ENCODE measurements at regions not wholly inside any gene's neighbourhood (a gene's known extent, or its start where the extent isn't known, plus 50 kb on each side); places are given as distances from the start of the nearest gene placed in this dataset.

- WGBS, 2 experiments (ENCODE audit: insufficient coverage in 1 of 2, insufficient read length in 1 of 2): 88 to 100% methylated on average over 1 to 2 of the region's 2 CpGs
- Histone ChIP-seq H3K4me1 (ENCODE audit: control insufficient read depth, insufficient read depth, low read length) (peaks cover 6% of the 10 kb centered on the region), H3K9ac (ENCODE audit: extremely low read depth, low read length, poor library complexity, severe bottlenecking) (no peak overlapping the region), H3K27me3 (ENCODE audit: control insufficient read depth, insufficient read depth, low read length, poor library complexity, severe bottlenecking) (no peaks in the 10 kb centered on the region), H3K36me3 (ENCODE audit: control insufficient read depth, insufficient read depth, low read length) (no peaks in the 10 kb centered on the region), H3K4me3 (ENCODE audit: low read length) (no peak overlapping the region), H3K27ac (ENCODE audit: low read depth, low read length) (no peak overlapping the region), H3K9me3 (ENCODE audit: control insufficient read depth, low read length) (no peaks in the 10 kb centered on the region)
- H3K27ac Mint-ChIP-seq: no peak overlapping the region
- TF ChIP-seq CTCF (conservative IDR thresholded peaks at IDR 0.05): no peak
- DNase-seq: no peak
- peaks cover 20% of the 10 kb centered on the region for H3K4me1 Mint-ChIP-seq
- H3K9me3 Mint-ChIP-seq: no peaks in the 10 kb centered on the region
- no peak overlapping the region for H3K4me3 Mint-ChIP-seq
- no peaks in the 10 kb centered on the region for H3K36me3 Mint-ChIP-seq (ENCODE audit: low read depth)
- H3K27me3 Mint-ChIP-seq (ENCODE audit: insufficient read depth): no peaks in the 10 kb centered on the region
Observed at GRCh38 chr16:65336160-65336559, 214.3 kb upstream of the CDH11 start.

- Mint-ChIP-seq H3K36me3 (ENCODE audit: low read depth) (no peaks in the 10 kb centered on the region), H3K27ac (no peak overlapping the region), H3K4me3 (no peak overlapping the region), H3K9me3 (no peaks in the 10 kb centered on the region), H3K4me1 (peaks cover 14% of the 10 kb centered on the region), H3K27me3 (ENCODE audit: insufficient read depth) (no peaks in the 10 kb centered on the region)
- Histone ChIP-seq H3K4me1 (ENCODE audit: control insufficient read depth, insufficient read depth, low read length) (peaks cover under 1% of the 10 kb centered on the region), H3K4me3 (ENCODE audit: low read length) (no peak overlapping the region), H3K9ac (ENCODE audit: extremely low read depth, low read length, poor library complexity, severe bottlenecking) (no peak overlapping the region), H3K36me3 (ENCODE audit: control insufficient read depth, insufficient read depth, low read length) (no peaks in the 10 kb centered on the region), H3K27me3 (ENCODE audit: control insufficient read depth, insufficient read depth, low read length, poor library complexity, severe bottlenecking) (no peaks in the 10 kb centered on the region), H3K9me3 (ENCODE audit: control insufficient read depth, low read length) (no peaks in the 10 kb centered on the region), H3K27ac (ENCODE audit: low read depth, low read length) (no peak overlapping the region)
- 92% methylated on average over 2 of the region's 2 CpGs; no CpG with 5 or more reads in 1 of the 2 experiments for WGBS, 2 experiments (ENCODE audit: insufficient coverage in 1 of 2, insufficient read length in 1 of 2)
- TF ChIP-seq CTCF (conservative IDR thresholded peaks at IDR 0.05): no peak
- no peak for DNase-seq
Observed at GRCh38 chr16:65334081-65334480, 212.2 kb upstream of the CDH11 start.

GRCh38 chr16:65333283-65333682 lies 211.4 kb upstream of the CDH11 start:
- H3K36me3 ChIP-seq (ENCODE audit: control insufficient read depth, insufficient read depth, low read length): no peaks in the 10 kb centered on the region
- H3K9me3 Mint-ChIP-seq: no peaks in the 10 kb centered on the region

More at GRCh38 chr16:65333283-65333682, 211.4 kb upstream of the CDH11 start:
- Mint-ChIP-seq H3K27ac (no peak overlapping the region), H3K4me3 (no peak overlapping the region), H3K27me3 (ENCODE audit: insufficient read depth) (no peaks in the 10 kb centered on the region), H3K4me1 (peaks cover 6% of the 10 kb centered on the region), H3K36me3 (ENCODE audit: low read depth) (no peaks in the 10 kb centered on the region)
- no peak for DNase-seq
- Histone ChIP-seq H3K4me1 (ENCODE audit: control insufficient read depth, insufficient read depth, low read length) (no peaks in the 10 kb centered on the region), H3K9ac (ENCODE audit: extremely low read depth, low read length, poor library complexity, severe bottlenecking) (no peak overlapping the region), H3K27me3 (ENCODE audit: control insufficient read depth, insufficient read depth, low read length, poor library complexity, severe bottlenecking) (no peaks in the 10 kb centered on the region), H3K27ac (ENCODE audit: low read depth, low read length) (no peak overlapping the region), H3K9me3 (ENCODE audit: control insufficient read depth, low read length) (no peaks in the 10 kb centered on the region), H3K4me3 (ENCODE audit: low read length) (no peak overlapping the region)
- no peak for TF ChIP-seq CTCF (conservative IDR thresholded peaks at IDR 0.05)
- 94 to 96% methylated on average over 2 of the region's 2 CpGs for WGBS, 2 experiments (ENCODE audit: insufficient coverage in 1 of 2, insufficient read length in 1 of 2)

Data from endodermal cell (in vitro differentiated cells).